Colonic mucosa (tissue), 4 donors: ENCODE measurements at regions not wholly inside any gene's neighbourhood (a gene's known extent, or its start where the extent isn't known, plus 50 kb on each side); places are given as distances from the start of the nearest gene placed in this dataset.

Experiments used
- DNase-seq: peaks from one replicate; pipeline ENCODE4 v3.0.0-alpha.2; 2020
- H3K27ac ChIP-seq: fragments of 200-600 bp; one replicate; pipeline ENCODE4 v1.8.0; 2021
- H3K27me3 ChIP-seq: fragments of 200-600 bp; one replicate; pipeline ENCODE4 v1.8.0; 2021
- H3K36me3 ChIP-seq: fragments of 200-600 bp; one replicate; pipeline ENCODE4 v1.8.0; 2021
- H3K4me1 ChIP-seq: fragments of 200-600 bp; one replicate; pipeline ENCODE4 v1.8.0; 2021; ENCODE audit warnings: mild to moderate bottlenecking
- H3K4me3 ChIP-seq: fragments of 200-600 bp; one replicate; pipeline ENCODE4 v1.8.0; 2021
- H3K9ac ChIP-seq, 2 donors: one replicate each; pipeline ENCODE4 v1.7.0; 2013; ENCODE audit warnings: control low read depth in 2 of 2, low read depth in 2 of 2, low read length in 2 of 2
- H3K9me3 ChIP-seq: fragments of 200-600 bp; one replicate; pipeline ENCODE4 v1.8.0; 2021
- CTCF ChIP-seq: fragments of 200-600 bp; IDR thresholded peaks from one replicate; pipeline ENCODE4 v1.8.0; 2022; ENCODE audit warnings: antibody characterized with exemption, mild to moderate bottlenecking
- intact Hi-C: fragments of 100-400 bp; cut with DNase I; formaldehyde crosslinking; loops from one replicate; pipeline ENCODE4 v1.14.1; 2022
- donor health status: healthy.
- donor health status: DM: no; HTN: no; CAD: no.
- donor health status: DM: no; HTN: no; CAD: no.

GRCh38 chr7:125412890-125413665 is 483.5 kb upstream of the POT1 start:
- no peak overlapping the region for H3K4me3 ChIP-seq
- no peaks in the 10 kb centered on the region for H3K9me3 ChIP-seq
- no peaks in the 10 kb centered on the region for H3K27me3 ChIP-seq
- intact Hi-C loops = no loop called here
- no peaks in the 10 kb centered on the region for H3K36me3 ChIP-seq
- DNase-seq = no peak
- H3K4me1 ChIP-seq = no peaks in the 10 kb centered on the region
- H3K27ac ChIP-seq = no peak overlapping the region
- TF ChIP-seq CTCF = no peak
- no peak overlapping the region for H3K9ac ChIP-seq

DNA sequence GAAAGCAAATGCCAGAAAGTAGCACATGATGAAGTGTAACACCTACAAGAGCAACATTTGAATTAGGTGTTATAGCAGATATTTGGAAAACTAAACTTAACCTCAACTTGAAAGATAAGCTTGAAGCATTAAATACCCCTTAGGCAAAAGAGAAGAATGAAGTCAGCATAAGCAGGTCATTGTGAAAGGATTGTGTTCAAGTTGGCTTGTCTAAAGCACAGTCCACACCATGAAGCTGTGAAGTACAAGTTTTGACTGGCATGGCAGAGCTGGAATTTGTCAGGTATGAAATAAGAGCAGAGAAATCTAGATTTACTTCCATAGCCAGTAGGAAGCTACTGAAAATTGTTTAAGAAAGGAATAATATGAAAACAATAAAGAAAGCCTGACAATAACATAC is 480.3 kb upstream of the POT1 start:
- intact Hi-C loops = no loop called here
- no peaks in the 10 kb centered on the region for H3K4me1 ChIP-seq
- H3K27me3 ChIP-seq = no peaks in the 10 kb centered on the region
- no peaks in the 10 kb centered on the region for H3K36me3 ChIP-seq
- no peak for TF ChIP-seq CTCF
- no peak overlapping the region for H3K9ac ChIP-seq
- no peak overlapping the region for H3K4me3 ChIP-seq
- no peak for DNase-seq
- no peaks in the 10 kb centered on the region for H3K9me3 ChIP-seq
- no peak overlapping the region for H3K27ac ChIP-seq

GRCh38 chr7:125406111-125406510 is 476.5 kb upstream of the POT1 start:
- H3K9ac ChIP-seq = no peak overlapping the region
- no peak for DNase-seq
- no peak overlapping the region for H3K27ac ChIP-seq
- H3K9me3 ChIP-seq = no peaks in the 10 kb centered on the region
- intact Hi-C loops = no loop called here
- no peaks in the 10 kb centered on the region for H3K36me3 ChIP-seq
- TF ChIP-seq CTCF = no peak
- no peaks in the 10 kb centered on the region for H3K4me1 ChIP-seq
- H3K4me3 ChIP-seq = no peak overlapping the region
- H3K27me3 ChIP-seq = no peaks in the 10 kb centered on the region

DNA sequence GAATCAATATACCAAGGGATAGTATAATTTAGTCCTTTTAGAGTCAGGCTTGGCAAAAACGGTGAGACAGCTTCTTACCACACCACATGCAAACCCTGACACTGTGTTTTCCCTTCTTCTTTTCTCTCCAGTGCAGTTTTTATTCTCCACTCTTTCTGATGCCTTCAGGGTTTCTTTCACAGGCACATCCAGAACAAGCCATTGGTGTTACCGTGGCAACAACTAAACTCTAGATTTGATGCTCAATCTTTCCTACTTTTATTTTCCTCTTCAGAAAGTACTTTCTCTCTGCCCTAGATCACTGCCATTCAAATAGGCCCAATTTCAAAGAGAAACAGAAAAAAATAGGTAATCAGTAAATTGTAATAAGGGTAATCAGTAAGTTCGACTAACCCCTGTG is 469.8 kb upstream of the POT1 start:
- Histone ChIP-seq H3K4me3 (no peak overlapping the region), H3K36me3 (no peaks in the 10 kb centered on the region), H3K27me3 (no peaks in the 10 kb centered on the region), H3K9me3 (no peaks in the 10 kb centered on the region), H3K4me1 (no peaks in the 10 kb centered on the region), H3K27ac (no peak overlapping the region), H3K9ac (no peak overlapping the region)
- TF ChIP-seq CTCF = no peak
- intact Hi-C loops = no loop called here
- no peak for DNase-seq

DNA sequence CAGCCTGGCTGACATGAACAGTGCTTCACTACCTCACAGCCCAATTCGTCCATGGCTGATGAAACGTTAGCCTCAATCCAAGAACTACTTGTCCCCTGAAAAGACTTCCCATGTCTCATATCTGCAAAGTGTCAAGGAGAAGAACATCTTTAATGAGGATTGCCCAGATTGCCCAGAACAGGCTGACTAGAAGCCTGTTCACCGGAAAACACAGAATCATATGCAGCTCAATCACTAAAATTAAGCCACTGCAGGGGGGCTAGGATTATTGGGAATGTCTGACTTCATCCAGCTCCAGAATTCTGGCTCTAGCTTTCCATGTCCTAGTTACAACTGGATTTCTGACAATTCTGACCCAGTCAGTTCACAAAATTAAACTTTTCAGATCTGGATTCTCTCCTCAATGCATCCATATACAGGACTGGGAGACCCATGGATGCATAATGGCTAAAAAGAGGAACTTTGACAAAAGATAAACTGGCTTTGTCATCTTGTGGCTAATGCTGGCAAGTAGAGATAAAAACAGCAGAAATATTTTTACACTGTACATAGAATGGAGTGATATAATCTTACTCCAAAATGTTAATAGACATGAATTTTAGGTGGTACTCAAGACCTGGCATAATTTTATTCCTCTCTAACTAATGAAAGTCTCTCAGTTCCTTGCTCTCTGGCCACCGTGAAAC is 467.0 kb upstream of the POT1 start:
- intact Hi-C loops = no loop called here

More for the DNA sequence above, 467.0 kb upstream of the POT1 start:
- no peaks in the 10 kb centered on the region for H3K27me3 ChIP-seq
- H3K9ac ChIP-seq = no peak overlapping the region
- DNase-seq = no peak
- no peaks in the 10 kb centered on the region for H3K4me1 ChIP-seq
- no peak overlapping the region for H3K27ac ChIP-seq
- H3K4me3 ChIP-seq = no peak overlapping the region
- TF ChIP-seq CTCF = no peak
- H3K9me3 ChIP-seq = no peaks in the 10 kb centered on the region
- H3K36me3 ChIP-seq = no peaks in the 10 kb centered on the region
